ENCODE measurements at regions not wholly inside any gene's neighbourhood (a gene's known extent, or its start where the extent isn't known, plus 50 kb on each side); places are given as distances from the start of the nearest gene placed in this dataset.
"Not testable (repeated sequence)": the region's sequence is repeated elsewhere in the genome, so short reads cannot be mapped to it uniquely, and the experiment has no call there.

DNA sequence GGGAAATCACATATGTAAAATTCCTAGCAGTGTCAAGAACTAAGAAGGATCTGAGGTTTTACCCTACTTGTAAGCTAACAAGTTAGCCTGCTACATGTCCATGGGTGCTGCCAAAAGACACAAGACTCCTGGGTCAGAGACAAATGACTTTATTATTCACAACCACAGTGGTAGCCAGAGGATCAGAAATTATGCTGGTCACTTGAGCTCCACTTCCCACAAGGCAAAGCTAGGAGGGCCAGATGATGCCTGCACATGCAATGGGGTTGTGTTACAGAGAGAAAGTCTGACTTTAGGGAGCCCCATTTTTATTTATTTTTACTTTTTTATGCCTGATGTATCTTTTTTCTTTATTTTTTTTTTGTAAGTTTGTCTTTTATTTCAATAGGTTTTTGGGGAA lies 136.8 kb downstream of the S1PR1 start:
- DNase-seq = no peak

DNA sequence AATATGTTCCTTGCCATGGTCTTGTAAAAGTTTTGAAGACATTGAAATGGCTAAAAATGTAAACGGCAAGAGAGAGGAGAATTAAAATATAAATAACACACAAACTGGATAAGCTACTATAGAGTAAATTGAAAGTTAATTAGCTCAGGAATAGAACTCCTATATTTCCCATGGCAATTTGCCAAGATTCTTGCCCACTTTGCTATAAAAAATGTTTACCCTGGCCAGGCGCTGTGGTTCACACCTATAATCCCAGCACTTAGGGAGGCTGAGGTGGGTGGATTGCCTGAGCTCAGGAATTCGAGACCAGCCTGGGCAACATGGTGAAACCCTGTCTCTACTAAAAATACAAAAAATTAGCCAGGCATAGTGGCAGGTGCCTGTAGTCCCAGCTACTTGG lies 138.6 kb downstream of the S1PR1 start:
- not testable (repeated sequence) for DNase-seq

DNA sequence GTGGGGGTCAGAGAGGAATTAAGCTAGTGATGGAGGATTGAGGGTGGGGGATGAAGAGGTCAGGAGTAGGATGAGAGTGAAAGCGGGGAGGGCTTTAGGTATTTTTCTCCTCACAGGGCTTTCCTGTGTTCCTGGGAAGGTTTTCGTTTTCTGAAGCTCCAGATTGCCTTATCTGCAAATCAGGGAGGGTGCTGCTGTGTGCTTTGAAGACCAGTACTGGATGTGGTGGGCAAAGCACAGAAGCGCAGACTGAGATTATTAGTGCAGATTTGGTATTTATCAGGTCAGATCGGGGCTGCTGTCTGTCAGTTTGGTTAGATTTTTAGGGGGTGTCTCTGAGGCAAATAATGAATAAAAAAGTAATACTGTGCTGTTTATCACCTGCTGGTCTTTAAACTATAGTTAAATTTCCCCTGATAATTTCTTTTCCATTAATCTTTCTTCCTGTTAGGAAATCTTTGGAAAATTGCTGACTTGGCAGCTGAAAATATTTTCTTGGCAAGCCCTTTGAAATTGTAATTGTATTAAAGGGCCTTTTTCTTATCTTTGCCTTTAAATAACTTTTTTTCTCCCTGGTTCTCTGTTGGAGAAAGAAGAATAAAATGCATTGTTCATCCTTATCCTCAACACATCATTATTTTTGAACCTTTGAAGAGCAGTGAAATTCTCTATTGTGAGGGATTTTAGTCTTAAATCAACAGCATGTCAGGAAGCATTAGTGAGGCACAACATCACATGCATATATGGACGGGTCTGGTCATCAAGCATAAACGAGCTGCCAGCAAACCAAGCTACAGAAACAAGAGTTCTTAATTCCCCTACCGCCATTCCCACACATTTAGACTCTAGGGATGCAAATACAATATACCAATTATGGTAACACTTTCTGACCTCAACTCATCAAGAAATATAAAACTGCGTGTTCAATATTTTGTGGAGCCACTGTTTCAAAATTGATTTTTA lies 139.6 kb downstream of the S1PR1 start:
- DNase-seq = no peak

DNA sequence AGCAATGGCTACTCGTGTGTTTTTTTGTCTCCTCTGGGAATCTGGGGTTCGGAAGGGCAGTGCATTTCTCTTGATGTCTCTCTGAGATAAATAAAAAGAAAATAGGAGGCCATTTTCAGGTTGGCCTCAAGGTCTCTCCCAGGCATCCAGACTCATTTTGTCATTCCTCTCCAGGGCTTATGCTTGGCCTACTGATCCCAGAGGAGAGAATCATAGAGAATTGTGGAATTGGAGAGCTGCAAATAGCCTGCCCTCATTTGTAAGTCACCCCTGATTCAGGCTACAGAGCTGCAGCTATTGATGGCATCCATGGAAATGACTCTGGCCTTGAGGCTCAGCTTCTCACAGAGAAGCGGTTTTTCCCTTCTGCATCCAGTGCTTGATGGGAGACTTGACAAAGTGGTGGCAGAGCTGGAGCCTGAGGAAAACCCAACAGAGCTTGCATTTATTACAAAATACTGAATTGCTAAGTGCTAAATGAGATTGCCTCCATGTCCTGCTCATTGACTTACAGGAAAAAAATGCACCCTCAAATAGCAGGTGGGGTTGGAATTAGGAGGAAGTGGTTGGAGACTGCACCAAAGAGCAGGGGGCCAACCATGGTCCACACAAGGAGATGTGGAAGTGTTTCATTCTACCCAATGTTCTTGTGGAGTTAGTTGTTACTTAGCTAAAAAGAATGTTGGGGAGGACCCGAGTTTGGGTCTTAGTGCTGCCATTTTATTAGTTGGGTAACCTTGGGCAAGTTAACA lies 140.4 kb downstream of the S1PR1 start:
- DNase-seq = no peak

DNA sequence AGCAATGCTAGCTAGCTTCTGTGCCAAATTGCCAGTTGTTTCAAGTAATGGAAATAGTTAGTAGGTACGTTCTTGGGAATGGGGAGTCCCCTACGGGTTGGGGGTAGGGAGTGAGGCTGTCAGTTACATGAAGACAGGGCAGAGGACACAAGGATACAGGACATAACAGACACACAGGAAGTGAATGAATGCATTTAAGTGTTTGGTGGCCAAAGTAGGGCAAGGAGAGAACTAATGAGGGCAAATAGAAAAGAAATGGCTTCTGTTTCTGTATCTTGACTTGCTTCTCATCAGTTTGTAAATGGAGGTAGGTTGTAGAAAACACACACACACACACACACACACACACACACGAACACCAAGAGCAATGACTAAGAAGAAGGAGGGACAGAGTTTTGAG lies 142.2 kb downstream of the S1PR1 start:
- DNase-seq = no peak

DNA sequence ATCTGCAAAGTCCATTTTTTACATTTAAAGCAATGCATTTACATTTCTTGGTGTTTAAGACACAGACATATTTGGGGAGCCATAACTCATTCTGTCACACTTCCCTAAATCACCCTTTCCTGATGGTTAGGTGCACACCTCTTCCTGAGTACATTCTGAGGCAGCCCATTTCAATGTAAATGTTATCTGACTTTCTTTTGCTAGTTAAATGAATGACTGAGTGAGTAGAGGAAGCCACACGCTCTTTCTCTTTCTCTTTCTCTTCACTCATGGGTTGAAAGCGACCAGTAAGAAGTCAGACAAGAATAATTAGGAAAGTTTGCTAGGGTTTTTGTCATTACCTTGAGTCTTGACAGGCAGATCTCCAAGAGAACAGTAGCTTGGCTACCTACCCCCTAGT lies 143.1 kb downstream of the S1PR1 start:
- no peak for DNase-seq

DNA sequence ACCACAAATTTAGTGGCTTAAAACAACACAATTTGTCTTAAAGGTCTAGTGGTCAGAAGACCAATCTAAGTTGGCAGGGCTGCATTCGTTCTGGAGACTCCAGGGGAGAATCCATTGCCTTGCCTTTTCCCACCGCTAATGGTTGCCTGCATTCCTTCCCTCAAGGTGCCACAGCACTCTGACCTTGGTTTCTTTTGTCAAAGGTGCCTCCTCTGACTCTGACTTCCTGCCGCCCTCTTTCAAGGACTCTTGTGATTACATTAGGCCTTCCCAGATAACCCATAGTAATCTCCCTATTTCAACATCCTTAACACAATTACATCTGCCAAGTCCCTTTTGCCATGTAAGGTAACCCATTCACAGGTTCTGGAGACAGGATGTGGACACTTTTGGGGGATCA lies 145.3 kb downstream of the S1PR1 start:
- DNase-seq = no peak

DNA sequence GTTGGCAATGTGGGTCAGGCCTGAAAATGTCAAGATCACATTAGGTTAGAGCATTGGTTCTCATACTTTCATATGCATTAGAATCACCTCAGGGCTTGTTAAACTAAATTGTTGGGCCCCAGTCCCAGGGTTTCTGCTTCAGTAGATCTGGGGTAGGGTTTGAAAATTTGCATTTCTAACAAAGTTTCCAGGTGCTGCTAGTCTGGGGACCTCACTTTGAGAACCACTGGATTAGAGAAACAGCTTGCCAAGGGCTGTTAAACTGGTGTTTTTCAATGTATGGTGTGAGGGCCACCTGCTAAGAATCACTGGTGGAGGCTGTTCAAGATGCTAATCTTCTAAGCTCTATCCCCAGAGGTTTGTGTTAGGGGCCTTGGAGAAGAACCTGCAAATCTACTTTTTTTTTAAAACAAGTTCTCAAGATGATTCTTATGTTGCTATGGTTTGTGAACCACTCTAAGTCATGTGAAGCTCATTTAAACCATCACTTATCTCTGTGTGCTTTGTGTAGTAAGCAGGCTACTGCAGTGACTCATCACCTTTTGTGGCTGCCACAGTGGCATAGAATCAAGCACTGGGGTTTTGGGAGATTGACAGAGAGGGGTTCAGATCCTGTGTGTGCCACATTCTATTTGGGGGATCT lies 152.2 kb downstream of the S1PR1 start:
- no peak for DNase-seq

DNA sequence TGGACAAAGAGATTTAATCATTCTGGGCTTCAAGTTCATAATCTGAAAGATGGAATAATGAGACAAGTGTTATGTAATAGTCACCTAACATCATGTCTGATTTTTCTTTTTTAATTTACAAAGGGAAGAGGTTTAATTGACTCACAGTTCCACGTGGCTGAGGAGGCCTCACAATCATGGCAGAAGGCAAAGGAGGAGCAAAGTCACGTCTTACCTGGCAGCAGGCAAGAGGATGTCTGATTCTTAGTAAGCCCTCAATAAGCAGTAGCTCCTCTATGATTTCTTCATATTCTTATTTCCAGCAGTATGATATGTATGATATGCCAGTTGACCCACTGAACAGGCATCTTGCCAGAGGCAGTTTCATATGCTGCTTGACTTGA lies 152.7 kb downstream of the S1PR1 start:
- no peak for DNase-seq

DNA sequence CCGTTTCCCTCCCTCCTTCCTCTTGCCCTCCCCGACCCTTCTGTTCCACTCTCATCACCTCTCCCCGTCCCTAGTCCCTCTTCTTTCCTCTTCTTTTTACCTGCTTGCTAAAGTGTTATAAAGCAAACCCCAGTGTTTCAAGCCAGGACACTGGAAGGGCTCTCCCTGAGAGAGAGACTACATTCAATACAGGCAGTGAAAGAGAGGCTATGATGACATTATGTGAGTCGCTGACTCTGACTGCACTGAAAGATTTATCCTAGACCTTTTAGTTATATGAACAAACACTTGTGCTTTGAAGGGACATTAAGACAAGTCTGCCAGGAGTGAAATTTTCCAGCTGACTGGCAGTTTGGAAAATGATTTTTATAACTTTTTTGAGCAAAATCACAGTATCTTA lies 155.7 kb downstream of the S1PR1 start:
- DNase-seq = no peak

DNA sequence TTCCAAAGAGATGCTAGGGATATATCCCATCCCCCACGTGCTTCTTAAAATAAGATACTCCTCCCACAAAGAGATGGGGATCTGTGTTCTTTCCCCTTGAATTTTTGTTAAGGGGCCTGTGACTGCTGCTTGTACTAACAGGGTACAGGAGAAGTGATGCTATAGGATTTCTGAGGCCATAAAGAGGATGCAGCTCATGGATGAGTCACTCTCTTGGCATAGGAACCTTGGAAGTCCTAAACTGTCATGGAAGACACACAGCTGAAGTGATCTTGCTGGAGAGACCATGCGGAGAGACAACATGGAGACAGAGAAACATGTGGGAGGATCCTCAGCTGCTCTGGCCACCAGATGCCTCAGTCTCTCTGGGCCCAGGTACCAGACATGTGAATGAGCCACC lies 157.2 kb downstream of the S1PR1 start:
- DNase-seq = no peak

DNA sequence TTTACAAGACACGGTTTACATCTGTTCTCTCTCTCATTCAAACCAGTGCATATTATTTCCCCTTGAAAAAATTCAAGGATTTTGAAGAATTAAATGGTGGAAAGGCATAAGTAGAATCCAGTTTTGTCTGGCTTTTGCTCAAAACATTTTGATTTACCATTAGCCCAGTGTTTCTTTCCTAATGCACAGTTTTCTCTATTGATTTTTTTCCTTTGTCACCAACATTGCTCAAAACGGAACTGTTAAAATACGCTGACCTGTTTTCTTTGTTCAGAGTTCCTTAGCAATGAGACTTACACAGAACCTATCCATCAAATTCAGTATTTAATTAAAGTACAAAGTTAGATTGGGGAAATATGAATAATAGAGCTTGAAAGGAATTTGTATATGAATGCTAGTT lies 162.4 kb downstream of the S1PR1 start:
- no peak for DNase-seq

DNA sequence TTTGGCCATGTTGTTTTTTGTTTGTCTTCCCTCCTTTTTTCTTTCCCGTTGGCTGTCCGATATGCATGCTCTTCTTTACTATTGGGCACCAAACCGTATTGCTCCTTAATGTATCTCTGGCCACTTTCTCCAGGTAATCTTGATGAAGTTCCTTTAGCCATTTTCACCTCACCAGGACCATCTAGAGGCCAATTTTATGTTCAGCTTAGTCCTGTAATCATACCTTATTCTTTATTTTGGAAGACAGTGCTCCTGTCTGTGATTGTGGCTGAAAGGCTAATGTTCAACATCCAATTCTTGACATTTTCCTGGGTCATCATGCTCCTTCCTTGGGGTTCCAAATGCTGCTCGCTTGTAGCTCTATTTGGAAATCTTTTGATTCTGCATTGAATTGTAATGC lies 169.5 kb downstream of the S1PR1 start:
- DNase-seq = no peak

DNA sequence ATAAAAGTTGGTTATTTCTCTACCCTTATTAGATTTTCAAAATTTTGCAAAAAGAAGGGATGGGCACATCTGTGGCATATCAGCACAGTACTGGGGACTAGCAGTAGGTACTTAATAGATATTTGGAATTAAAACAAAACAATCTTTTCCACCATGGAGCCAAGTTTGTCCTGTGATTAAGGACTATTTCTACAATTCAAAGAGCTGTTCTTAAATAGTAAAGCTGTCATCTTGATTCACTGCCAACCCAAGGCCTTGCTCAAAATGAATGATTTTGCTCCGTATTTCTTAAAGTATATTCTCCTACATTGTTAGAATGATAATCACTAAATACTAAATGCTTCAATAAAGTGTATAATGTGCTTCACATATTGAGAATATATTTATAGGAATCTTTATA lies 169.9 kb downstream of the S1PR1 start:
- no peak for DNase-seq

DNA sequence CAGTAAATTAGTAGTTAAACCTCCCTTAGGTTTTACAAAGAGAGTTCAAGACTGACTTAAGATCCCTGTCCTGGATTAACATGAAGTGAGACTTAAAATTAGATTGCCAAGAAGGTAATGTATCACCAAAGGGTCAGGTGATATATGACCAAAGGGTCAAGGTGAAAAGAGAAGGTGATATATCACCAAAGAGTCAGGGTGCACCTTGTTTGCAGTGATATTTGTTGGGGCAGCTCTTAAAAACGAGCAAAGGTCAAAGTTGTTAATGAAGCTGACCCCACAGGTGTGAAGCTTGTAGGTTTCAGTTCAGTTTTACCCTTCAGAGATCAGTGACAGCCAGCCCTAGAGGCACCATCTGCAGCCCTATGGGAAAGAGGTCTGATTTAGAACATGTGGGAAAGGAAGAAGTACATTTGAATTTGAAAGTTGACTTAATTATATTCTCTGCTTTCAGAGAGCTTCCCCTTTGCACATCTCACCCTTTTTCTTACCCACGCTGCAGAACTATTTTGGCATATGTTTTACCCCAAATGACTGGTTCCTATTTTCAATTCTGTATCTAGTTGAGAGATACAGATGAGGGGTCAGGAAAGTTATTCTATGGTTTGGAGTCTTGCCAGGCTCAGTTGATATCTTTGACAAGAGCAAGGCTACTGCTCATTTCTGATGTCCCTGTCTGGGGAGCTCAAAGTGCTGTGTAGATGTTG lies 170.8 kb downstream of the S1PR1 start:
- no peak for DNase-seq

DNA sequence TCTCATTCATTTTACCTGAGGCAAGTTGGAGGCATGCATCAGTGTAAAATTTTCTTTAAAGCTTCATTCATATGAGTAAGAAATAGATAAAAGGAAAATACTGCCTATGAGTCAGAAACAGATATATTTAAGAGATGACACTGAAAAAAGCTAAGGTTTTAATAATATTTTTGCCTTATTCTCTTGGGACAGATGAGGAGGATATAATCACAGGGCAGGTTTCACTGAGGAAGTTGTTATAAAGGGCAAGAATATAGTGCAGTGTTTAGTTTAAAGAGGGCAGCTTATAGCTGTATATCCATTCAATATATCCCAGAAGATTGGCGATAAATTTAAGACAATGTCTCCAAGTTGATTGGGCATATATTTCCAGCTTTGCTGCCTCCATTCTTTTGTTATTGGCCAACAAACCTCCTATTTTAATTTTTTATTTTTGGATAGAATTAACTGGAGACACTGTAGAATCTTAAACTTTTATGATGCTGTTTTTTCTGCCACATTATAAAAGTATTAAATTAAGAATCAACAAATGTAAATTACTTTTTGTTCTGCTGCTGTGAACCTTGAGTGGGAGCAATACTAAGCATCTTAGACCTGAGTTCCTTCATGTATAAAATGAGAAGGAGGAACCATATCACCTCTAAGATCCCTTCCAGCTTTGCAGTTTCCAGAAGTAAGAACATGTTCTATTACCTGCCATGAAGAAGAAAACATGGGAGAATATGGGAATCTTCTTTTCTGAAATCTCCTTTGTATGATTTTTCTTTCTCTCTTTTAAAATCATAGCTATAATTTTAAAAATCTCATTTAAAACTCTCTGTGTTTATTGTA lies 171.6 kb downstream of the S1PR1 start:
- DNase-seq = no peak

DNA sequence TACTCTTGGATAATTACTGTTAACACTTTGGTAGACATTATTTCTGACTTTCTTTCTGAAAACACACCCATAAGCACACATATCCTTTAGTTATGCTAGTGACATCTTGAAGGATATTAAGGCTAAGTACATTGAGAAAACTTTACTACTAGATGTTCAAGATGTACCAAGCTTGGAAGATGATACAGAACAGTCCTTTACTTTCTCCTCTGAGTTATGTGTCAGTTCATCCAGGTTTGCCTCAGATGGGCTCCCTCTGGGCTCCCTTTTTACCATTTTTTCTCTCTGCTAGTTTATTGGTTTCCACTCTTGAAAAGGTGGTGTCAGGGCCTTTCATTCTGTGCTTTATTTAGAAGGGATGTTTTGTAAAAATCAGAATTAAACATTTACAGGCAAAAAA lies 172.3 kb downstream of the S1PR1 start:
- DNase-seq = no peak

DNA sequence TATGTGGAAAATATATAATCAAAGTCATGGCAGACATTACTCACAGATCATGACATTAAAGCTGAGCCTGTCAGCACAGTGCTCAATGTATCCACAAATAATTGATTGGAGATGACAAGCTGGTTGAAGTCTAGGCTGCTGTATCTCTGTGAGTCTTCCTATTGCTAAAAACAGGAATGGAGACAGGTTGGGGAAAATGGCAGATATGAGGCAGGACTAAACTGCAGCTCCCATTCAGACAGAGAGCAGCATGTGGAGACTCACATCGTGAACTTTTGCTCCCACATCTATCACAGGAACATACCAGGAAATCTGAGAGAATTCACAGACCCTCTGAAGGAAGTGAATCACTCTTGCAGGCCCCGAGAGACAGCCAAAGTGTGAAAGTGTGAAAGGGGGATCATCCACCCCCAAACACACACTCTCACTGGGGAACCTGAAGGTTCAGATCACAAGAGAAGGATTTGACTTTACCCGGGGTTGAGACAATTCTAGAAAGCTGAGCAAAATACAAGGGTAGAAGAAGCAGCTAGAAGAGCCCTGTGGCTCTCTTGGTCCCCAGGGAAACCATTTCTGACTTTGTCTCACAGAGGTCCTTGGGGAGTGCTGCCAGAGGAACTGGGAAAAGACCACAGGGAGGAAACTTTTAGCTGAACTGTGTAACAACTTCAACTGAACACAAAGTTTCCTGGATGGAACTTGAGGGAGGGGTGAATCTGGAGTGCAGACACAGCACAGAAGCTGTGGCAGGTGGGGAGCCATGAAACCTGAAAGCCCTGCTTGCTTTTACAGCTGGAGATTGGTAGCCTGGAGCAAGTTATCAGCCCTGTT lies 173.4 kb downstream of the S1PR1 start:
- no peak for DNase-seq

DNA sequence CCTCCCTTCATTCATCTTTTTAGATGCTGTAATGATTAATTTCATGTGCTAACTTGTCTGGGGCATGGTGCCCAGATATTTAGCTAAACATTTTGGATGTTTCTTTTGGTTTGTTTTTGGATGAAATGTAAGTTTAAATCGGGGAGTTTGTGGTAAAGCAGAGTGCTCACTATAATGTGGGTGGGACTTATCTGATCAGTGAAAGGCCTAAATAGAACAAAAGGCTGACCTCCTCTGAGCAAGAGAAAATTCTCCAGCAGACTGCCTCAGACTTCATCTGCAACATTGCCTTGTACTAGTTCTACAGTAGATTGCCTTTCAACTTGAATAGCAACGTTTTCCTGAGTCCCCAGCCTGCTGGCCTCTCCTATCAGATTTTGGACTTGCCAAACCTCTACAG lies 183.6 kb downstream of the S1PR1 start:
- DNase-seq = no peak

DNA sequence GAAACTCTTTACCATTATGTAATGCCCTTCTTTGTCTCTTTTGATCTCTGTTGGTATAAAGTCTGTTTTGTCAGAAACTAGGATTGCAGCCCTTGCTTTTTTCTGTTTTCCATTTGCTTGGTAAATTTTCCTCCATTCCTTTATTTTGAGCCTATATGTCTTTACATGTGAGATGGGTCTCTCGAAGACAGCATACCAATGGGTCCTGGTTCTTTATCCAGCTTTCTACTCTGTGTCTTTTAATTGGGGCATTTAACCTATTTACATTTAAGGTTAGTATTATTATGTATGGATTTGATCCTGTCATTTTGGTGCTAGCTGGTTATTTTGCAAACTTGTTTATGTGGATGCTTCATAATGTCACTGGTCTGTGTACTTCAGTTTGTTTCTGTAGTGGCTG lies 191.3 kb downstream of the S1PR1 start:
- not testable (repeated sequence) for DNase-seq

DNA sequence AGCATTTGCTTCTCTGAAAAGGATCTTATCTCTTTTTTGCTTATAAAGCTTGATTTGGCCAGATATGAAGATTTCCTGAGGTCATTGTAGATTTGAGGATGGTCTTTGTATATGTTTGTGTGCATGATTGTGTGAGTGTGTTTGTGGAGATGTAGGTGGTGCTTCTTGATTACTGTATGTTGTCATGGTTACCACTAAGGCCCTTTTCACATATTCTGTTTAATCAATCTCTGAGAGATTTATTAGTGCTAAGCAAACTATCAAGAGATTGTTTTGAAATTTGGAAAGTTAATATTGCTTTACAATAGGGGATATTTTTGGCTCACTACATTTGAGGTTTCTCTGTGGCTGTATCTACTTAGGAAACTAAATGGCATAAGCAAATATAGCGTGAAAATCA lies 191.7 kb downstream of the S1PR1 start:
- DNase-seq = no peak
